Psoas muscle (tissue), 7 donors: ENCODE measurements at regions not wholly inside any gene's neighbourhood (a gene's known extent, or its start where the extent isn't known, plus 50 kb on each side); places are given as distances from the start of the nearest gene placed in this dataset.
"Not testable (repeated sequence)": the region's sequence is repeated elsewhere in the genome, so short reads cannot be mapped to it uniquely, and the experiment has no call there.

Experiments
- ATAC-seq, 4 donors: fragments of 200-7000 bp; cut with Tn5 transposase; one replicate each; pipeline ENCODE4 v1.9.1; 2020; ENCODE audit warnings: moderate library complexity in 3 of 4, mild to moderate bottlenecking in 2 of 4
- DNase-seq, 2 donors: peaks; one replicate each; pipeline ENCODE4 v3.0.0-alpha.2; 2020
- H3K27ac ChIP-seq: fragments of 200-600 bp; one replicate; pipeline ENCODE4 v1.8.0; 2022
- H3K27me3 ChIP-seq, 3 donors: fragments of 200-600 bp in 1 of 3; one replicate each; pipeline versions ENCODE4 v1.6.1 to v1.8.0; 2013 to 2022; ENCODE audit warnings: low read length in 2 of 3, mild to moderate bottlenecking in 2 of 3, moderate library complexity in 1 of 3; ENCODE audit not compliant: insufficient read depth in 3 of 3
- H3K36me3 ChIP-seq, 2 donors: fragments of 200-600 bp in 1 of 2; one replicate each; pipeline versions ENCODE4 v1.6.1 to v1.8.0; 2013 to 2022; ENCODE audit warnings: low read depth in 1 of 2, mild to moderate bottlenecking in 1 of 2, moderate library complexity in 1 of 2; ENCODE audit not compliant: insufficient read depth in 1 of 2
- H3K4me1 ChIP-seq: fragments of 200-600 bp; one replicate; pipeline ENCODE4 v1.8.0; 2022
- H3K4me3 ChIP-seq: fragments of 200-600 bp; one replicate; pipeline ENCODE4 v1.8.0; 2022; ENCODE audit warnings: mild to moderate bottlenecking
- H3K9me3 ChIP-seq: fragments of 200-600 bp; one replicate; pipeline ENCODE4 v1.8.0; 2022
- CTCF ChIP-seq: fragments of 200-600 bp; IDR thresholded peaks from one replicate; pipeline ENCODE4 v1.8.0; 2022; ENCODE audit warnings: antibody characterized with exemption
- WGBS, 3 donors: extraction: QIAGEN DNeasy Blood & Tissue Kit; methylation state at CpG; one replicate each; pipeline versions ENCODE4 v1.1.6 to v1.1.7; 2013; 5-methylcytosine and 5-hydroxymethylcytosine counted together
- intact Hi-C, 2 donors: fragments of 100-400 bp; cut with DNase I; formaldehyde crosslinking; loops; one replicate each; pipeline versions ENCODE4 v1.11.0 to v1.14.2; 2022
- donor health status: healthy with polysubstance abuse.
- donor health status: DM: no; HTN: no; CAD: no; lungs with moderate emphysema.
- donor health status: Bipolar disorder and iron deficiency.
- donor health status: healthy.
- donor health status: DM: yes; HTN: yes; CAD: no.
- donor health status: DM: no; HTN: no; CAD: no.
- donor health status: DM: yes; HTN: yes; CAD: no.

- ATAC-seq (no peak), DNase-seq (no peak)
- no peak for TF ChIP-seq CTCF
- Histone ChIP-seq H3K4me1 (no peaks in the 10 kb centered on the region), H3K9me3 (no peaks in the 10 kb centered on the region), H3K27me3 (no peaks in the 10 kb centered on the region), H3K4me3 (no peak overlapping the region), H3K36me3 (no peaks in the 10 kb centered on the region), H3K27ac (no peak overlapping the region)
- 34 to 56% (median 47%) methylated on average over 2 of the region's 2 CpGs for whole genome bisulfite sequencing, 3 donors
- intact Hi-C loops = loop anchor here in 1 of 2 donors (10.0 kb wide), 1 partner anchor 56 kb away; no protein-coding TSS in a partner anchor
Measured at GRCh38 chr12:33759279-33759678, 263.0 kb upstream of the ALG10 start.

- TF ChIP-seq CTCF = no peak
- H3K9me3 ChIP-seq = no peaks in the 10 kb centered on the region
- no peak overlapping the region for H3K4me3 ChIP-seq
- ATAC-seq = no peak
- intact Hi-C loops = no loop called here
- no peaks in the 10 kb centered on the region for H3K27me3 ChIP-seq
- no peak for DNase-seq
- H3K36me3 ChIP-seq = no peaks in the 10 kb centered on the region
- no peak overlapping the region for H3K27ac ChIP-seq
- no peaks in the 10 kb centered on the region for H3K4me1 ChIP-seq
- WGBS, 3 donors = 67 to 69% (median 68%) methylated on average over 4 of the region's 4 CpGs
Measured at GRCh38 chr12:33763331-33763730, 259.0 kb upstream of the ALG10 start.

- H3K27ac ChIP-seq = no peak overlapping the region
- ATAC-seq (no peak), DNase-seq (no peak)
- no peaks in the 10 kb centered on the region for H3K27me3 ChIP-seq
- H3K4me1 ChIP-seq = no peaks in the 10 kb centered on the region
- 52 to 84% (median 82%) methylated on average over 2 of the region's 2 CpGs for WGBS, 3 donors
- H3K36me3 ChIP-seq = no peaks in the 10 kb centered on the region
- no peak overlapping the region for H3K4me3 ChIP-seq
- TF ChIP-seq CTCF = no peak
- intact Hi-C loops = no loop called here
- peaks cover 4% of the 10 kb centered on the region for H3K9me3 ChIP-seq
Measured at GRCh38 chr12:33770652-33771051, 251.6 kb upstream of the ALG10 start.

DNA sequence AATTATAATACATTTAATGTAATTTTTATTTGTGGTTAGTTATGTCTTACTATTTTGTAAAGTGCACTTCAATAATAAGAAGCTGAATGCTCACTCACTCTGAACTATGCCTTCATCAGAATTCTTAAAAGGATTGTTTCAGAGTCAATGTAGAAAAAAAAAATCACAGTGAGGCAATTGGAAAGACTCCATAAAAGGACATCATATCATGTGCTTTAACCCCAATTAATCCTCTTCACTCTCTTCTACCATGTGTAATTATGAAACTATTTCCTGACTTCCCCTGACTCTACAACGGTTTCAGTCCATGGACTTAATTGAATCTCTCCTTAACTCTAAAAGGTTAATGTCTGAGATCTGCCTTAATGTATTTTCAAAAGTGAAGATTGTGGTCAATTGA lies 250.4 kb upstream of the ALG10 start:
- Histone ChIP-seq H3K27ac (no peak overlapping the region), H3K4me3 (no peak overlapping the region), H3K36me3 (no peaks in the 10 kb centered on the region), H3K9me3 (peaks cover 4% of the 10 kb centered on the region), H3K4me1 (no peaks in the 10 kb centered on the region), H3K27me3 (no peaks in the 10 kb centered on the region)
- ATAC-seq (no peak), DNase-seq (no peak)
- intact Hi-C loops = no loop called here
- TF ChIP-seq CTCF = no peak
- WGBS, 3 donors = 46 to 53% (median 49%) methylated on average over 1 of the region's 1 CpG

DNA sequence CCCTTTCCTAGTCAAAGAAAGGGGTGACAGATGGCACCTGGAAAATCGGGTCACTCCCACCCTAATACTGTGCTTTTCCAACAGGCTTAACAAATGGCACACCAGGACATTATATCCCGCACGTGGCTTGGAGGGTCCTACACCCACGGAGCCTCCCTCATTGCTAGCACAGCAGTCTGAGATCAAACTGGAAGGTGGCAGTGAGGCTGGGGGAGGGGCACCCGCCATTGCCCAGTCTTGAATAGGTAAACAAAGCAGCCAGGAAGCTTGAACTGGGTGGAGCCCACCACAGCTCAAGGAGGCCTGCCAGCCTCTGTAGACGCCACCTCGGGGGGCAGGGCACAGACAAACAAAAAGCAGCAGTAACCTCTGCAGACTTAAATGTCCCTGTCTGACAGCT lies 249.2 kb upstream of the ALG10 start:
- ATAC-seq, intact Hi-C loops, DNase-seq, H3K27ac ChIP-seq, H3K27me3 ChIP-seq, H3K4me1 ChIP-seq, H3K4me3 ChIP-seq, H3K9me3 ChIP-seq, H3K36me3 ChIP-seq: not testable (repeated sequence)
- 74 to 75% (median 75%) methylated on average over 7 of the region's 7 CpGs for WGBS, 3 donors
